Right cardiac atrium (tissue), 5 donors: ENCODE measurements at regions not wholly inside any gene's neighbourhood (a gene's known extent, or its start where the extent isn't known, plus 50 kb on each side); places are given as distances from the start of the nearest gene placed in this dataset.
"Not testable (repeated sequence)": the region's sequence is repeated elsewhere in the genome, so short reads cannot be mapped to it uniquely, and the experiment has no call there.

Experiments
- ATAC-seq, 2 donors: fragments of 200-7000 bp; cut with Tn5 transposase; one replicate each; pipeline versions ENCODE4 v1.8.0 to v1.9.1; 2020; ENCODE audit warnings: moderate library complexity in 2 of 2, mild to moderate bottlenecking in 1 of 2
- DNase-seq, 3 donors: peaks; one replicate each; pipeline ENCODE4 v3.0.0-alpha.2; 2020
- H3K27ac ChIP-seq: one replicate; pipeline ENCODE4 v1.5.1; 2013; ENCODE audit warnings: mild to moderate bottlenecking, low read length, control low read depth, moderate library complexity
- H3K27me3 ChIP-seq: one replicate; pipeline ENCODE4 v1.6.1; 2013; ENCODE audit not compliant: control insufficient read depth, insufficient read depth
- H3K4me1 ChIP-seq: one replicate; pipeline ENCODE4 v1.6.1; 2013; ENCODE audit warnings: low read length; ENCODE audit not compliant: control insufficient read depth, insufficient read depth
- H3K4me3 ChIP-seq: one replicate; pipeline ENCODE4 v1.5.1; 2013; ENCODE audit warnings: low read length, control low read depth
- H3K9me3 ChIP-seq: one replicate; pipeline ENCODE4 v1.6.1; 2013; ENCODE audit warnings: low read length; ENCODE audit not compliant: control insufficient read depth
- WGBS: extraction: QIAGEN DNeasy Blood & Tissue Kit; methylation state at CpG from one replicate; pipeline ENCODE4 v1.1.7; 2013; 5-methylcytosine and 5-hydroxymethylcytosine counted together
- intact Hi-C, 4 donors: fragments of 100-400 bp; cut with DNase I; formaldehyde crosslinking; loops; one replicate each; pipeline versions ENCODE4 v1.11.0 to v1.14.0; 2022 to 2023
- donor health status: healthy with polysubstance abuse.
- donor health status: DM: no; HTN: yes; CAD: no.
- donor health status: DM: no; HTN: no; CAD: no.
- donor health status: DM: no; HTN: yes; CAD: no; lungs with severe emphysema.
- donor health status: DM: yes; HTN: yes; CAD: no.

DNA sequence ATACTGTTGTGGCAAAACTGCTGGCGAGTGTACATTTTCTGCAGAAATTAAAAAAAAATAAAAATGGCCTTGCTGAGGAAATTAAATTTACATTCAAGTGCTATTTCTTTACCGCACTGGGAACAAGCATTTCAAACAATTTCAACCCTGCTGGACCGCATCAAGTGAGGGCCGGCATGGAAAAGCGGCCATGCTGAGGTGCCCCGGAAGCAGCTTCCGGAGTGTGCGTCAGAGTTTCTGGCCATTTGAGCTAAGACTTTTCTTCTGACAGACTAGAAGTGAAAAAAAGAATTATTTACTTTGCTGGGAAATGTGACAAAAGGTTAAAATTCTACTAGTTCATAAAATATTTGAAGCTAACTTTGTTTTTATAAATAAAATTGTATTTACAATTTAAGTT, 337.0 kb downstream of the CACNA1B start:
- H3K4me3 ChIP-seq, H3K9me3 ChIP-seq, intact Hi-C loops, DNase-seq, H3K4me1 ChIP-seq, H3K27me3 ChIP-seq, ATAC-seq, H3K27ac ChIP-seq: not testable (repeated sequence)
- 63% methylated on average over 8 of the region's 8 CpGs for WGBS

DNA sequence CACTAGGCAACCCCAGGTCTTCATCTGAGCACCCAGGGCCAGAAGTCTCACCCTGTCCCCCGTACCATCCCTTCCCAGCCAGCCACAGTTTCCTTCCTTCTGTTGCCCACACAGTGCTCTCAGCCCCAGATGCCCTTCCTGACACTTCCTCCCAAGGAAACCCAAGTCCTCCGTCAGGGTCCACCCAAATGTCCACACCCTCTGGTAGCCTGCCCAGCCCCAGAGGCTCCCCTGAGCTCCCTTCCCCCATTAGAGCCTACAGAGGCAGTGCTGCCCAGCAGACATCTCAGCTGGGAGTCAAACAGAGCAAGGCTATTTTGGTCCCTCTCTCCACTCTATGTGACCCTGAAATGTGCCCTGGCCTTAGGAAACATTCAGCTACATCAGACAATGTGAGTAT, 338.0 kb downstream of the CACNA1B start:
- H3K27me3 ChIP-seq, intact Hi-C loops, DNase-seq, H3K9me3 ChIP-seq, H3K4me3 ChIP-seq, H3K4me1 ChIP-seq, H3K27ac ChIP-seq: not testable (repeated sequence)
- no CpG with 5 or more reads among the region's 2 CpGs for WGBS
- peak; percentile 62 to 70 for ATAC-seq

GRCh38 chr9:138216817-138217216, 339.2 kb downstream of the CACNA1B start:
- ATAC-seq, H3K4me3 ChIP-seq, H3K9me3 ChIP-seq, H3K27ac ChIP-seq, H3K4me1 ChIP-seq, intact Hi-C loops, H3K27me3 ChIP-seq: not testable (repeated sequence)
- WGBS, result 70% methylated on average over 6 of the region's 9 CpGs
- DNase-seq, result peak in 2 of 3 donors; percentile 45 to 53

GRCh38 chr9:138217284-138217850, 339.8 kb downstream of the CACNA1B start:
- DNase-seq, result peak in 1 of 3 donors; percentile 35
- H3K4me3 ChIP-seq, intact Hi-C loops, ATAC-seq, H3K27ac ChIP-seq, H3K4me1 ChIP-seq, H3K9me3 ChIP-seq, H3K27me3 ChIP-seq: not testable (repeated sequence)
- WGBS, result 40% methylated on average over 3 of the region's 5 CpGs

DNA sequence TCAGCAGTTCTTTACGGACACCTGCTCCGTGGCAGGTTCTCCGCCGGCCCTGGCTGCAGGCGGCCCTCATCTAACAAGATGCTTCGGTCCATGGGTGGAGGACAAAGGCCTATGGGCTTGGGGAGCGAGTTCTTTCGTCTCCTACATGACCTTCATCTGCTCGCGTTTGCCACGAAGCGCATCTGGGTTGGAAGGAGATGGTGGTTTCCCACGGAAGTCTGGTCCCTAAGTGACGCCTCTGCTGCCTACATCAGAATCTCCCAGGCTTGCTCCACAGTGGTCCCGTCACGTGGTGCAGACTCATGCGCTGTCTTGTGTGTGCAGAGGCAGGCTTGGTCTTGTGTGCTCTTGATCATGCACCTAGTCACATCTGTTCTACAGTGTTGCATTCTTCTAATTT, 341.7 kb downstream of the CACNA1B start:
- H3K4me1 ChIP-seq, H3K9me3 ChIP-seq, H3K4me3 ChIP-seq, intact Hi-C loops, H3K27me3 ChIP-seq, ATAC-seq, H3K27ac ChIP-seq: not testable (repeated sequence)
- WGBS, result 86% methylated on average over 16 of the region's 17 CpGs
- DNase-seq, result peak in 2 of 3 donors; percentile 13 to 18

DNA sequence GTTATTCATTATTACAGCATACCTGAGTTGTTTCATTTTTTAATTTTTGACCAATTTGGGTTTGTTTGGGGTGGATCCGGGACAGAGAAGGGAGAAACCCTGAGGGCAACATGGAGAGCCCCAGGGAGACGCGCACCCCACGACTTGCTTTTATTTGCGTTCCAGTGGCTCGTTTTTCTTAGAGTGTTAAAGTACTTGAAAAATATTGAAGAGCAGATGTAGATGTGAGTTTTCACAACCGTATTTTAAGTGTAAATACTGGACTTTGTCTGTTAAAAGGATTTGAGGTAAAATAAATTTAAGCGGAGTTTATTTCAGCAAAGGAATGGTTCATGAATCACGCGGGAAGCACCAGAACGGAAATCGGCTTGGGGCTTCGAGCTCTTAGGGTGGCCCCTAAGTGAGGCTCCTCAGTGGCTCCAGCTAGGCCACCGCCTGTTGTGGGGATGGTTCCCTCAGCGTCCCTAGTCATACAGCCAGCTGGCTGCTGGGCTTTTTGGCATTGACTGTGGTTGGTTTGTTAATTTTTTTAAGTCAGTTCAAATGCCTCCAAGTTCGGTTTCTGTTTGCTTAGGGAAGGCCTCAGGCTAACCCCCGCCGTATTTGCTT, 344.0 kb downstream of the CACNA1B start:
- H3K27ac ChIP-seq, H3K27me3 ChIP-seq, H3K9me3 ChIP-seq, DNase-seq, H3K4me1 ChIP-seq, H3K4me3 ChIP-seq, intact Hi-C loops: not testable (repeated sequence)
- 87% methylated on average over 4 of the region's 18 CpGs for WGBS
- ATAC-seq, result peak in 1 of 2 donors; percentile 56

GRCh38 chr9:138237099-138237498, 359.5 kb downstream of the CACNA1B start:
- H3K4me1 ChIP-seq, ATAC-seq, H3K27me3 ChIP-seq, H3K27ac ChIP-seq, H3K9me3 ChIP-seq, DNase-seq, intact Hi-C loops, H3K4me3 ChIP-seq: not testable (repeated sequence)
- no CpG with 5 or more reads among the region's 2 CpGs for WGBS

GRCh38 chr9:138282903-138283302, 405.3 kb downstream of the CACNA1B start:
- H3K4me3 ChIP-seq, H3K4me1 ChIP-seq, intact Hi-C loops, DNase-seq, ATAC-seq, H3K9me3 ChIP-seq, H3K27me3 ChIP-seq, H3K27ac ChIP-seq: not testable (repeated sequence)
- WGBS, result no CpG with 5 or more reads among the region's 11 CpGs
